HepG2 (cell line): ENCODE measurements at regions not wholly inside any gene's neighbourhood (a gene's known extent, or its start where the extent isn't known, plus 50 kb on each side); places are given as distances from the start of the nearest gene placed in this dataset.
"Not testable (repeated sequence)": the region's sequence is repeated elsewhere in the genome, so short reads cannot be mapped to it uniquely, and the experiment has no call there.

Experiments
- ARID3A ChIP-seq: IDR thresholded peaks from 2 replicates; pipeline ENCODE4 v1.6.1; 2012; ENCODE audit warnings: low read depth, low read length, improper control_type of control experiment
- BHLHE40 ChIP-seq: IDR thresholded peaks from 2 replicates; pipeline ENCODE4 v1.6.1; 2011; ENCODE audit warnings: low read length, improper control_type of control experiment
- CTCF ChIP-seq: sonication (generic); formaldehyde crosslinking; IDR thresholded peaks from 2 replicates; pipeline ENCODE4 v1.5.0; 2020; ENCODE audit warnings: mild to moderate bottlenecking, missing genetic modification reagents, moderate library complexity
- ERF ChIP-seq: IDR thresholded peaks from 2 replicates; pipeline ENCODE4 v1.6.1; 2018; ENCODE audit warnings: missing biosample characterization, missing genetic modification reagents
- FOSL2 ChIP-seq: sonication (generic); formaldehyde crosslinking; IDR thresholded peaks from 2 replicates; pipeline ENCODE4 v1.4.0; 2020; ENCODE audit warnings: missing genetic modification reagents
- FOXA1 ChIP-seq, 2 experiments: fragments of 450-650 bp in 1 of 2; sonication (generic) in 1 of 2; formaldehyde crosslinking in 1 of 2; IDR thresholded peaks; 2 replicates each; pipeline versions ENCODE4 v1.4.0 to v1.6.1; 2016 to 2020; ENCODE audit warnings: missing genetic modification reagents in 1 of 2
- FOXP4 ChIP-seq: sonication (generic); formaldehyde crosslinking; IDR thresholded peaks from 2 replicates; pipeline ENCODE4 v1.4.0; 2020; ENCODE audit warnings: missing genetic modification reagents
- GATAD2A ChIP-seq: IDR thresholded peaks from 2 replicates; pipeline ENCODE4 v1.6.1; 2016
- MAX ChIP-seq: IDR thresholded peaks from 2 replicates; pipeline ENCODE4 v1.6.1; 2012; ENCODE audit warnings: inconsistent platforms
- MED1 ChIP-seq: sonication (generic); formaldehyde crosslinking; IDR thresholded peaks from 2 replicates; pipeline ENCODE4 v1.4.0; 2020; ENCODE audit warnings: missing genetic modification reagents
- MEF2D ChIP-seq: sonication (generic); formaldehyde crosslinking; IDR thresholded peaks from 2 replicates; pipeline ENCODE4 v1.5.1; 2020; ENCODE audit warnings: mild to moderate bottlenecking, missing genetic modification reagents
- MIXL1 ChIP-seq: IDR thresholded peaks from 2 replicates; pipeline ENCODE4 v1.6.1; 2016
- PHF21A ChIP-seq: sonication (generic); formaldehyde crosslinking; IDR thresholded peaks from 2 replicates; pipeline ENCODE4 v1.5.0; 2020; ENCODE audit warnings: mild to moderate bottlenecking, missing genetic modification reagents
- PPARG ChIP-seq: conservative IDR thresholded peaks from 2 replicates; pipeline ENCODE4 v1.6.1; 2016; ENCODE audit warnings: missing biosample characterization, missing genetic modification reagents
- RXRA ChIP-seq: sonication (generic); formaldehyde crosslinking; IDR thresholded peaks from 2 replicates; pipeline ENCODE4 v1.5.1; 2020; ENCODE audit warnings: missing genetic modification reagents
- SOX5 ChIP-seq: IDR thresholded peaks from 2 replicates; pipeline ENCODE4 v1.6.1; 2016; ENCODE audit warnings: borderline replicate concordance
- TBX2 ChIP-seq: sonication (generic); formaldehyde crosslinking; IDR thresholded peaks from 2 replicates; pipeline ENCODE4 v1.5.0; 2020; ENCODE audit warnings: missing genetic modification reagents, mild to moderate bottlenecking, borderline replicate concordance
- THAP11 ChIP-seq: IDR thresholded peaks from 2 replicates; pipeline ENCODE4 v1.6.1; 2016; ENCODE audit warnings: missing biosample characterization, missing genetic modification reagents
- THRA ChIP-seq: sonication (generic); formaldehyde crosslinking; IDR thresholded peaks from 2 replicates; pipeline ENCODE4 v1.4.0; 2020; ENCODE audit warnings: missing genetic modification reagents, borderline replicate concordance
- ZBTB33 ChIP-seq: sonication (generic); formaldehyde crosslinking; IDR thresholded peaks from 2 replicates; pipeline ENCODE4 v1.4.0; 2020; ENCODE audit warnings: missing genetic modification reagents
- ZNF124 ChIP-seq: sonication (generic); formaldehyde crosslinking; IDR thresholded peaks from 2 replicates; pipeline ENCODE4 v1.4.0; 2020; ENCODE audit warnings: missing genetic modification reagents
- ZNF792 ChIP-seq: IDR thresholded peaks from 2 replicates; pipeline ENCODE4 v1.6.1; 2016

- TF ChIP-seq GATAD2A (CRISPR knock-in tag) (peak; percentile 82), THAP11 (CRISPR knock-in tag) (peak; percentile 51), PHF21A (CRISPR knock-in tag) (peak; percentile 58), THRA (CRISPR knock-in tag) (peak; percentile 26; the same call in 1 of the 2 replicates), RXRA (CRISPR knock-in tag) (peak; percentile 30; the same call in 1 of the 2 replicates), BHLHE40 (peak; percentile 51; the same call in 1 of the 2 replicates), ZNF124 (0 out of 2 replicates have a peak, but pooled peaks have one; percentile 35), PPARG (CRISPR knock-in tag) (peak; percentile 68), ARID3A (0 out of 2 replicates have a peak, but pooled peaks have one; percentile 42), MEF2D (CRISPR knock-in tag) (peak; percentile 22; the same call in 1 of the 2 replicates), MED1 (CRISPR knock-in tag) (peak; percentile 52), FOXP4 (peak; percentile 75), FOXA1 (CRISPR knock-in tag; IDR thresholded peaks at IDR 0.05) (peak; percentile 67; the same call in 1 of the 2 replicates), SOX5 (CRISPR knock-in tag) (peak; percentile 71), TBX2 (peak; percentile 58; the same call in 1 of the 2 replicates), ZNF792 (0 out of 2 replicates have a peak, but pooled peaks have one; percentile 30), MIXL1 (peak; percentile 32; the same call in 1 of the 2 replicates), ERF (CRISPR knock-in tag) (peak; percentile 24; the same call in 1 of the 2 replicates), CTCF (CRISPR knock-in tag) (peak; percentile 92), ZBTB33 (CRISPR knock-in tag) (peak; percentile 49; the same call in 1 of the 2 replicates), FOSL2 (CRISPR knock-in tag) (peak; percentile 58), MAX (peak; percentile 20; the same call in 1 of the 2 replicates)
- not testable (repeated sequence) for TF ChIP-seq FOXA1 (IDR thresholded peaks at IDR 0.05)
Observed at GRCh38 chr15:44853304-44853950, 103.1 kb upstream of the TERB2 start (continued).
